ENCODE measurements at regions not wholly inside any gene's neighbourhood (a gene's known extent, or its start where the extent isn't known, plus 50 kb on each side); places are given as distances from the start of the nearest gene placed in this dataset.

- TF ChIP-seq, protein P1, sequence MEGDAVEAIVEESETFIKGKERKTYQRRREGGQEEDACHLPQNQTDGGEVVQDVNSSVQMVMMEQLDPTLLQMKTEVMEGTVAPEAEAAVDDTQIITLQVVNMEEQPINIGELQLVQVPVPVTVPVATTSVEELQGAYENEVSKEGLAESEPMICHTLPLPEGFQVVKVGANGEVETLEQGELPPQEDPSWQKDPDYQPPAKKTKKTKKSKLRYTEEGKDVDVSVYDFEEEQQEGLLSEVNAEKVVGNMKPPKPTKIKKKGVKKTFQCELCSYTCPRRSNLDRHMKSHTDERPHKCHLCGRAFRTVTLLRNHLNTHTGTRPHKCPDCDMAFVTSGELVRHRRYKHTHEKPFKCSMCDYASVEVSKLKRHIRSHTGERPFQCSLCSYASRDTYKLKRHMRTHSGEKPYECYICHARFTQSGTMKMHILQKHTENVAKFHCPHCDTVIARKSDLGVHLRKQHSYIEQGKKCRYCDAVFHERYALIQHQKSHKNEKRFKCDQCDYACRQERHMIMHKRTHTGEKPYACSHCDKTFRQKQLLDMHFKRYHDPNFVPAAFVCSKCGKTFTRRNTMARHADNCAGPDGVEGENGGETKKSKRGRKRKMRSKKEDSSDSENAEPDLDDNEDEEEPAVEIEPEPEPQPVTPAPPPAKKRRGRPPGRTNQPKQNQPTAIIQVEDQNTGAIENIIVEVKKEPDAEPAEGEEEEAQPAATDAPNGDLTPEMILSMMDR (conservative IDR thresholded peaks at IDR 0.05; ENCODE audit: low read length) = no peak
- TF ChIP-seq EZH2phosphoT487 (IDR thresholded peaks at IDR 0.05; ENCODE audit: borderline replicate concordance, low read depth, low read length) = no peak
Observed at GRCh38 chr16:6281994-6282393, 1050.7 kb upstream of the RBFOX1 start.
